ENCODE measurements at regions not wholly inside any gene's neighbourhood (a gene's known extent, or its start where the extent isn't known, plus 50 kb on each side); places are given as distances from the start of the nearest gene placed in this dataset.

DNA sequence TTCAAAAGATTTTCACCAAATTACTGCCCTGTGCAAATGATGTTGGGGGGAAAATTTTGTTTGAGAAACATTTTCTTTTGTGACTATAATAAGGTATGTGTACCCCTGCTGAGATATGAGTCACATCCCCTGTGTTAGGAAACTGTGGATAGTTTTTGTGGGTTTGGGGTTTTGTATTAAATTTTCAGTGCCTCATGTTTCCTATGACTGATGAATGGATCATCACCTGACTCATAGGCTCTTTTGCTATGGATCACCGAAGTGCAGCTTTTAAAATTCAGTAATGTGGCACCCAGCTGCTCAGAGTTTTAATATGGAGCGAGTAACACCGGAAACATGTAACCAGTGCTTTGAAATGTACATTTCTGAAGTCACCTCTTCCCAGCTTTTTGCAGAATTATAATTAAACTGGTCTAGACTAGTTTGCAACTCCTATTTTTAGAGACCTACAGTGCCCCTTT is 167.4 kb upstream of the HMGA2 start:
- TF ChIP-seq RCOR1 (IDR thresholded peaks at IDR 0.05; ENCODE audit: low read length) (no peak), NRF1 (IDR thresholded peaks at IDR 0.05; ENCODE audit: low read depth, low read length) (no peak), YY1 (IDR thresholded peaks at IDR 0.05; ENCODE audit: low read depth) (peak; percentile 47; the same call in 1 of the 2 replicates), POLR2AphosphoS5 (IDR thresholded peaks at IDR 0.05; ENCODE audit: low read depth, low read length) (peak; percentile 84; the same call in 1 of the 2 replicates), EZH2phosphoT487 (IDR thresholded peaks at IDR 0.05; ENCODE audit: borderline replicate concordance, low read depth) (no peak)
- TF ChIP-seq, protein P1, sequence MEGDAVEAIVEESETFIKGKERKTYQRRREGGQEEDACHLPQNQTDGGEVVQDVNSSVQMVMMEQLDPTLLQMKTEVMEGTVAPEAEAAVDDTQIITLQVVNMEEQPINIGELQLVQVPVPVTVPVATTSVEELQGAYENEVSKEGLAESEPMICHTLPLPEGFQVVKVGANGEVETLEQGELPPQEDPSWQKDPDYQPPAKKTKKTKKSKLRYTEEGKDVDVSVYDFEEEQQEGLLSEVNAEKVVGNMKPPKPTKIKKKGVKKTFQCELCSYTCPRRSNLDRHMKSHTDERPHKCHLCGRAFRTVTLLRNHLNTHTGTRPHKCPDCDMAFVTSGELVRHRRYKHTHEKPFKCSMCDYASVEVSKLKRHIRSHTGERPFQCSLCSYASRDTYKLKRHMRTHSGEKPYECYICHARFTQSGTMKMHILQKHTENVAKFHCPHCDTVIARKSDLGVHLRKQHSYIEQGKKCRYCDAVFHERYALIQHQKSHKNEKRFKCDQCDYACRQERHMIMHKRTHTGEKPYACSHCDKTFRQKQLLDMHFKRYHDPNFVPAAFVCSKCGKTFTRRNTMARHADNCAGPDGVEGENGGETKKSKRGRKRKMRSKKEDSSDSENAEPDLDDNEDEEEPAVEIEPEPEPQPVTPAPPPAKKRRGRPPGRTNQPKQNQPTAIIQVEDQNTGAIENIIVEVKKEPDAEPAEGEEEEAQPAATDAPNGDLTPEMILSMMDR (IDR thresholded peaks at IDR 0.05), result no peak
- TF ChIP-seq, protein P2, sequence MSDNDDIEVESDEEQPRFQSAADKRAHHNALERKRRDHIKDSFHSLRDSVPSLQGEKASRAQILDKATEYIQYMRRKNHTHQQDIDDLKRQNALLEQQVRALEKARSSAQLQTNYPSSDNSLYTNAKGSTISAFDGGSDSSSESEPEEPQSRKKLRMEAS (IDR thresholded peaks at IDR 0.05; ENCODE audit: low read depth), result peak; percentile 81

All from SK-N-SH (cell line).